ENCODE measurements at regions not wholly inside any gene's neighbourhood (a gene's known extent, or its start where the extent isn't known, plus 50 kb on each side); places are given as distances from the start of the nearest gene placed in this dataset.

DNA sequence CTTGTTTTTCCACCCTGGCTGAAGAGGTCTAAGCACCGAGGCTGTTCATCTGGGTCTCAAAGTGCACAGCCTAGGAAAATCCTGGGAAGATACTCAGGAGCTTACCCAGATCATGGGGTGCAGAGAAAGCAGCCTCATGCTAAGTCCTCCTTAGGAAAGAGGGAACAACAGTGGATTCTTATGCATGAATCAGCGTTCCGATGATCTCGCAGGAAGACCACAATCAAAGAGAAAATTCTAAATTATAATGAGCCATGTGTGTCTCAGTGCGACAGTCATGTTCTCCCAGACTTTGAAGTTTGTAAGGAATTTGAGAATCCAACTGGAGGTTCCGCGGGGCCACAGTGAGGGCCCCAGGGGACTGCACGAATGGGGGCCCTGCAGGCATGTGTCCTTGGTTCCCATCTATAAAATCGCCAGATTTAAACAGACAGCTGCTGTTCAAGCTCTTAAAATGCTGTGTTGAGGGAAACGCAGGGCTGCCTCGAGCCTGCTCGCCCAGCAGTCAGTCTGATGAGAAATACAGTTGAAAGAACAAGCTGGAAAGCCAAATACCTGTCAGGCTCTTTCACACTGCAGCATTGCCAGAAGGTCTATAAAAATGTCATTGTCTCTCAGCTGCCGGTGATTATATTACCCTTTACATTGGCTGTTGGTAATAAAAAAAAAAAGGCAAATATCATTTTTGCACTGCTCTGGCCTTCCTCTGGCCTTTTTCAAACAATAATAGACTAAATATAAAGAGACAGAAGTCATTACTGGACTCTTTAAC, 152.1 kb downstream of the PMP22 start:
- Mint-ChIP-seq H3K4me1 (ENCODE audit: low read depth) (peaks cover 17% of the 10 kb centered on the region), H3K4me3 (peak overlapping the region; percentile 61), H3K27me3 (ENCODE audit: insufficient read depth) (peaks cover 3% of the 10 kb centered on the region), H3K36me3 (ENCODE audit: low read depth) (peaks cover 13% of the 10 kb centered on the region), H3K27ac (peak overlapping the region; percentile 64), H3K9me3 (peaks cover 12% of the 10 kb centered on the region)
- peak; percentile 31 for DNase-seq
- TF ChIP-seq, protein P1, sequence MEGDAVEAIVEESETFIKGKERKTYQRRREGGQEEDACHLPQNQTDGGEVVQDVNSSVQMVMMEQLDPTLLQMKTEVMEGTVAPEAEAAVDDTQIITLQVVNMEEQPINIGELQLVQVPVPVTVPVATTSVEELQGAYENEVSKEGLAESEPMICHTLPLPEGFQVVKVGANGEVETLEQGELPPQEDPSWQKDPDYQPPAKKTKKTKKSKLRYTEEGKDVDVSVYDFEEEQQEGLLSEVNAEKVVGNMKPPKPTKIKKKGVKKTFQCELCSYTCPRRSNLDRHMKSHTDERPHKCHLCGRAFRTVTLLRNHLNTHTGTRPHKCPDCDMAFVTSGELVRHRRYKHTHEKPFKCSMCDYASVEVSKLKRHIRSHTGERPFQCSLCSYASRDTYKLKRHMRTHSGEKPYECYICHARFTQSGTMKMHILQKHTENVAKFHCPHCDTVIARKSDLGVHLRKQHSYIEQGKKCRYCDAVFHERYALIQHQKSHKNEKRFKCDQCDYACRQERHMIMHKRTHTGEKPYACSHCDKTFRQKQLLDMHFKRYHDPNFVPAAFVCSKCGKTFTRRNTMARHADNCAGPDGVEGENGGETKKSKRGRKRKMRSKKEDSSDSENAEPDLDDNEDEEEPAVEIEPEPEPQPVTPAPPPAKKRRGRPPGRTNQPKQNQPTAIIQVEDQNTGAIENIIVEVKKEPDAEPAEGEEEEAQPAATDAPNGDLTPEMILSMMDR (IDR thresholded peaks at IDR 0.05): no peak

DNA sequence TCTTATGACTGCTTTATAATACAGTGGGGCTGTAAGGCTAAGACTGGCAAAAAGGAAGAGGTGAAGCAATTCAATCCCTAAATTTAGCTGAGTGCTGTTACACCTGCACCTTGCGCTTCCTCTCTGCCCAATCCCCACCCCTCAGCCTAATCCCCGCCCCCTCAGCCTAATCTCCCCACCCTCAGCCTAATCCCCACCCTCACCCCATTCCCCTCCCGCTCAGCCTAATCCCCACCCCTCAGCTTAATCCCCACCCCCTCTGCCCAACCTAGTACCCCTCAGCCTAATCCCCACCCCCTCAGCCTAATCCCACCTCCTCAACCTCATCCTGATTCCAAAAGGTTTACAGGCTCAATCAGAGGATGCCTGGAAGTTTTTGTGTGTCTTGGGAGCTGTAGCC, 155.5 kb downstream of the PMP22 start:
- no peak for DNase-seq
- no peak overlapping the region for H3K4me3 Mint-ChIP-seq
- TF ChIP-seq, protein P1 (IDR thresholded peaks at IDR 0.05): no peak
- no peaks in the 10 kb centered on the region for H3K9me3 Mint-ChIP-seq
- H3K36me3 Mint-ChIP-seq (ENCODE audit: low read depth): no peaks in the 10 kb centered on the region
- H3K27ac Mint-ChIP-seq: no peak overlapping the region
- H3K27me3 Mint-ChIP-seq (ENCODE audit: insufficient read depth): no peaks in the 10 kb centered on the region; the same call in 1 of the 2 replicates
- peaks cover 34% of the 10 kb centered on the region for H3K4me1 Mint-ChIP-seq (ENCODE audit: low read depth)

DNA sequence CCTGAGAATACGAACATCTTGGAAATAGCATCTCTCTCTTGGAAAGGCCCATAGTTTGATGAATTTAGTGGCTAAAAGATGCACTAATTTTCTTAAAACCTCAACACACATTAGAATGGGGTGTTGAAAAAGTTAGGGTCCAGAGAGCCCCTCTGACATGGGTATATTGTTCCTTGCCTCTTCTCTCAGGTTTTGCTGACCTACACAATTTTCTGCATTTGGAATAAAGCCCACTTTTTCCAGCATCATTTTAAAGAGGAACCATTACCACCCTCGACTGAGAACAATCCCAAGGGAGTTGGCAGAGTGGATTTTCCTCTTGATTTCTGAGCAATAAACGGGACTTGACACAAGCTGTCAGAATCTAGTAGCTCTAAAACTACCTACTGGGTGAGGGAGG, 156.1 kb downstream of the PMP22 start:
- H3K4me3 Mint-ChIP-seq: no peak overlapping the region
- no peak for DNase-seq
- peaks cover 34% of the 10 kb centered on the region for H3K4me1 Mint-ChIP-seq (ENCODE audit: low read depth)
- H3K36me3 Mint-ChIP-seq (ENCODE audit: low read depth): no peaks in the 10 kb centered on the region
- H3K9me3 Mint-ChIP-seq: no peaks in the 10 kb centered on the region
- no peaks in the 10 kb centered on the region; the same call in 1 of the 2 replicates for H3K27me3 Mint-ChIP-seq (ENCODE audit: insufficient read depth)
- TF ChIP-seq, protein P1 (IDR thresholded peaks at IDR 0.05): no peak
- no peak overlapping the region for H3K27ac Mint-ChIP-seq

DNA sequence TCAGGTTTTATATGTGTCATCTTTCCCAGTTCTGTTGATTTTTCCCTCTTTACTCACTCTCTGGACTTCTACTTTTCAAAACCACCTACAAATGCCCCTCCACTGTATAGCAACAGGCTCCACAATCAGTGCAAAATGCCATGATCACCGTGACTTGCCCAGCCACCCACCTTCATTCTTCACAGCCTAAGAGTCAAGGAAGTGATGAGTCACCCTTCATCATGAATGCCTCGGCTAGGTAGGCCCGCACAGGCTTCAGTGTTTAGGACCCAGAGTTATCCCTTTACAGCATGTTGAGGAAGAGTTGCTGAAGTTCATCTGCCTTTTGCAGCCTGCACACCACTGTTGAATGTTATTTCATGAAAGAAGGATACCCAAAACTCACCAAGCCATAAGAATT, 158.6 kb downstream of the PMP22 start:
- Mint-ChIP-seq H3K27ac (no peak overlapping the region), H3K9me3 (no peaks in the 10 kb centered on the region), H3K27me3 (ENCODE audit: insufficient read depth) (peaks cover 6% of the 10 kb centered on the region; the same call in 1 of the 2 replicates), H3K4me1 (ENCODE audit: low read depth) (peaks cover 17% of the 10 kb centered on the region), H3K4me3 (no peak overlapping the region; the same call in 1 of the 2 replicates), H3K36me3 (ENCODE audit: low read depth) (no peaks in the 10 kb centered on the region)
- TF ChIP-seq, protein P1 (IDR thresholded peaks at IDR 0.05): no peak
- DNase-seq: peak; percentile 19

DNA sequence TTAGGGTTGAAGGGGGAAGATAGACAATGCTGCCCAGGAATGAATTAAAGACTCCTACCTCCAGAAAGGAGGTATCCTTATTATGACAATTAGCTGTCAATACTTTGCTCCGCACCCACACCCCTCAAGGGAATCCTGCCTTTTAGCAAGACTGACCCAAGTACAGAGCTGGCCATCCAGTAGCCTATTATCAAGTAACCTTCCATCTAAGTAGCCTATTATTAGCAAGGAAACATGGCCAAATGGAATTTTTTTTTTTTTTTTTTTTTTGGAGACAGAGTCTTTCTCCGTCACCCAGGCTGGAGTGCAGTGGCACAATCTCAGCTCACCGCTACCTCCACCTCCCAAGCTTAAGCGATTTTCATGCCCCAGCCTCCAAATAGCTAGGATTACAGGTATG, 161.3 kb downstream of the PMP22 start:
- DNase-seq: no peak
- Mint-ChIP-seq H3K4me3 (no peak overlapping the region), H3K9me3 (no peaks in the 10 kb centered on the region), H3K36me3 (ENCODE audit: low read depth) (no peaks in the 10 kb centered on the region), H3K27me3 (ENCODE audit: insufficient read depth) (peaks cover 16% of the 10 kb centered on the region), H3K4me1 (ENCODE audit: low read depth) (peaks cover 17% of the 10 kb centered on the region), H3K27ac (no peak overlapping the region)
- TF ChIP-seq, protein P1 (IDR thresholded peaks at IDR 0.05): no peak
